Glomerular endothelial cell (primary cell): ENCODE measurements at regions not wholly inside any gene's neighbourhood (a gene's known extent, or its start where the extent isn't known, plus 50 kb on each side); places are given as distances from the start of the nearest gene placed in this dataset.

ENCODE experiments used
- DNase-seq: peaks from one replicate; pipeline ENCODE4 v3.0.0-alpha.2; 2011; ENCODE audit warnings: low read depth, low spot score; ENCODE audit errors: extremely low read depth

DNA sequence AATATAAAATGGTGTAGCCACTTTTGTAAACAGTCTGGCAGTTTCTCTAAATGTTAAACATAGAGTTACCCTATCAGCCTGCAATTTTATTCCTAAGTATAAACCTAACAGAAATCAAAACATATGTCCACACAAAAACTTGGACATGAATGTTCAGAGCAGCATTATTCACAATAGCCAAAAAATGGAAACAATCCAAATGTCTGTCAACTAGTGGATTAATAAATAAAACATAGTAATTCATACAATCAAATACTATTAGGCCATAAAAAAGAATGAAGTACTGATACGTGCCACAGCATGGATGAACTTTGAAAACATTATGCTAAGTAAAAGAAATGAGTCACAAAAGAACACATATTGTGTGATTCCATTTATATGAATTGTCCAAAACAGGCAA lies 196.5 kb downstream of the NUAK1 start:
- no peak for DNase-seq

DNA sequence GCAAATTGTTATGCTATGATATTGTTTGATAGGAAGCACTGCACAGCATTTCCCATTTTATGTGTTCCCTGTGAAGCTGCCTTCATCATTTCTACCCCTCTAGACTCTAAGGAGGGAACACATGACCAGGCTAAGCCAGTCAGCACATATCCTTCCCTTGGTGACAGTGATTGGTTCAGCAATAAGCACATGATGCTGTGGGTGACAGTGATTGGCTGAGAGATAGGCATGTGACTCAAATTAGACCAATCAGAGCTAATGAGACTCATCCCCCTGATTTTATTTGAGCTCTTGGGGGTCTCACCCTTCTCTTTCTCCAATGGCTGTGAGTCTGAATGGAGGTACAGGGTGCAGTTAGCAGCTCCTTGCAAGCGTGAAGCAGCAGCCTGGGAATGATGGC lies 195.2 kb downstream of the NUAK1 start:
- no peak for DNase-seq

GRCh38 chr12:105944628-105945027 lies 194.1 kb downstream of the NUAK1 start:
- no peak for DNase-seq

DNA sequence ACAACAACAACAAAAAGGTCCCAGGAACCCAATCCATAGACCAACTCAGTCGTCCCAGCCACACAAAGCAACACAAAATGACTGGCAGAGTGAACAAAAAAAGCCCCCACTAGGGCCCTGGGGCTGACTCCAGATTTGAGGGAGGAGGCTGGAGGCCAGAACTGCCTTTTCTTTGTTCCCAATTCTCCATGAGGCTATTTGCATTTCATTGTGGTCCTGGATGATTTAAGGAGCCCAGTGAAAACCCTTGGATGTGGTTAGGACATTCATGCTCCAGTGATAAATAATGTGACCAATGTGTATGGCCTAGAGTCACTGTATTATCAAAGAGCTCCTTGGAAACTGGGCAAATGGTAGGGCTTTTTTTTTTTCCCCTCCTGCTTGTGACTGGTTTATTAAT lies 192.9 kb downstream of the NUAK1 start:
- DNase-seq: no peak

DNA sequence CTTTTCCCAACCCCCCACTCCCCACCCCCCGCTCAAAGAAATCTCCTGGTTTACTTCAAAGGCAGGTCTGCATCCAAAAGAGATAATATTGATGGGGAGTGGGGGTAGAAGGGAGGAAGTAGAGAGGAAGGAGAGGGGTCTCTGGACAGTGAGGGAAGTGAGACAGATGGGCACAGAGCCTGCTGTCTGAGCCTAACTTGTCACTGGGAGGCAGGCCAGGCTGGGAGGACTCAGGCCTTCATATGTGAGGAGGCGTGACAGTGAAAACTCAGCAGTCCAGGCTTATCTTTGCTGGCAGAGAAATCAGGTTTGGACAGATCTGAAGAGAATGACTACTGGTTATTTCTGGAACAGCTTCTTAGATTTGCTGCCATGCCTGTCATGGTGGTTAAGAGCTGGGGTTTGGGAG lies 192.3 kb downstream of the NUAK1 start:
- DNase-seq: no peak

DNA sequence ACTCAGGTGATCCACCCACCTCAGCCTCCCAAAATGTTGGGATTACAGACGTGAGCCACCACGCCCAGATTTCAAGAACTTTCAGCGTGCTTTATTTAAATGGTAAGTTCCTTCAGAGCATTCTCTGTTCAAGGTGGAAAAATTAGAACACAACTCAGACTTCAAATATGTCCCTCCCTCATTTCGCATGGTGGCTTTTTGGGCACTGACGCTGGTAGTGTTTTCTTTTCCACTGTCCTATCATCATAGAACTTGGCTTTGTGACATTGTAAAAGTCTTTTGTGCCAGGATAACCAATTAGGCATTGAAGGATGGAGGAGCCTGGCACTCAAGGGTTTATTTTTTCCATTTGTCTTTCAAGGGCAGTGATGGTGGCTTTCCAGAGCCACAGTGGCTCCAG lies 190.8 kb downstream of the NUAK1 start:
- DNase-seq: no peak

DNA sequence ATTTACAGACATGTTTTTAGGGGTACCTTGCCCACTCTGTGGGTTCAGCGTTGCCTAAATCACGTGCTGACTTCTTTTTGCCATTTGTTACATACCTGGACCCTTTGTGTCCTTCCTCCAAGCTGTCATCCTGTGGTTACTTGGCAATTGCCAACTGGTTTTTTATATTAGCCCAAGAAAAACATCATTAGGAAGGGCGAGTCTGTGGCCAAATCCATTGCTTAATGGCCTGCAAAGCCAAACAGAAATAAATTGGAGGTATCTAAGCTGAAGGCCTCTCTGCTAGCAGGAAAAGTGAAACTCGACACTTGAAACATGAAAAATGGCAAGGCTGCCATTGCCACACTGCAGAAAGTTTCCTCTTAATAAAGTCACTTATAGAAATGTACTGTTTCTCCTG lies 190.4 kb downstream of the NUAK1 start:
- DNase-seq: no peak

GRCh38 chr12:105949391-105949790 lies 189.4 kb downstream of the NUAK1 start:
- DNase-seq: no peak

DNA sequence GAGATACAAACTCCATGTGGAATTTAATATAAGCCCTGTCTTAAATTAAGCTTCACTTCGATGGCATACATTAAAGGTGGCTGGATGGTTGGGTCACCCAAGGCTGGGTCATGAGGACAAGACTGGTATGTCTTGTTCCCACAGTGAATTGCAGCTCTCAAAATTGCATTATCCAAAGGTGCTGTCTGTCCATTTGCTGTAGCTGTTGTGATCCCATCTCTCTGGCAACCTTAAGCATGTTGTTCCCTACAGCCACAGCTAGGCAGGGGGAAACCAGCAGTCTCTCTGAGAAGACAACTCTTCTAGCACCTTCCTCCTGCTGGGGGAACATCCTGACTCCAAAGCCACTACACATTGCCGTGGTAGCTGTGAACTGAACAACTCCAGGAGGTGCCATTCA lies 187.0 kb downstream of the NUAK1 start:
- DNase-seq: no peak

DNA sequence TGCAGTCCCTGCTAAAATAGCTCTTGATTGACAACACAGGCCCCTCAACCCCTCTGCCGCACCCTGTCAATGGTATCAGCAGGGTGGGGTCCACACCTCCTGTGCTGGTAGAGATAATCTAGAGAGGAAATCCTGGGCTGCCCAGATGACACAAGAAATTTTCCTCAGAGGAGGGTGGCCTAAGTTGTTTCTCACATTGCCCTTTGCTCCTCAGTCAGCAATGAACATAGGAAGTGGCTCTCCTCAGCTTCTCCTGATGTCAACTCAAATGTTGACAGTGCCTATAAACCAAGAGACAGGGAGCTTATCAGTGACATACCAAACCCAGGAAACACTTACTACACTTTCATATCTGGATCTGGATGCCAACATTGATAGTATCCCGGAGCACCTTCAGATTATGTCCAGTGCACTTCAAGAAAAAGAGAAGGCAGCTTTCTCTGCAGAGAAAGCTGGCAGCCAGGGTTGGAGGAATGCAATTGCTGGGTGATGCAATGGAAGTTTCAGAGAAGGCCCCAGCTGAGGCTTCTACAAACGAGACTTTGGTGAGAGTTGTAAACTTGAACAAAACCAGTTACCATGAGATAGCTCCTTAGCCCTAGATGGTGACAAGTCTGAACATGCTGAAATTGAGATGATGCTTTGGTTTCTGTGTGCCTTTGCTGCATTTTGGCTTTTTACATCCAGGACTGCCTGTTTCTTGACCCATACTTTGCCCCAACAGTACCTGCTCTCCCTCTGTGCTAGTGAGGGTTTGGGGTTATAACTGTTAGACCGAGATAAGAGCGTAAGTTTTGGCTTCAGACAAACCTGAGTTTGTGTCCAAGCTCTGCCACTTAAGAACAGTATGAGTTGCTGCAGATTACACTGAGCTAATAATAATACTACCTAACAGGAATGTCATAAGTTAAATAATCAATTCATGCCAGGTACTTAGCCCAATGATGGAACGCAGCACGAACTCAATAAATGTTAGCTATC lies 183.5 kb downstream of the NUAK1 start:
- no peak for DNase-seq

GRCh38 chr12:105955976-105956375 lies 182.8 kb downstream of the NUAK1 start:
- DNase-seq: no peak

GRCh38 chr12:105956662-105957457 lies 181.9 kb downstream of the NUAK1 start:
- DNase-seq: no peak

DNA sequence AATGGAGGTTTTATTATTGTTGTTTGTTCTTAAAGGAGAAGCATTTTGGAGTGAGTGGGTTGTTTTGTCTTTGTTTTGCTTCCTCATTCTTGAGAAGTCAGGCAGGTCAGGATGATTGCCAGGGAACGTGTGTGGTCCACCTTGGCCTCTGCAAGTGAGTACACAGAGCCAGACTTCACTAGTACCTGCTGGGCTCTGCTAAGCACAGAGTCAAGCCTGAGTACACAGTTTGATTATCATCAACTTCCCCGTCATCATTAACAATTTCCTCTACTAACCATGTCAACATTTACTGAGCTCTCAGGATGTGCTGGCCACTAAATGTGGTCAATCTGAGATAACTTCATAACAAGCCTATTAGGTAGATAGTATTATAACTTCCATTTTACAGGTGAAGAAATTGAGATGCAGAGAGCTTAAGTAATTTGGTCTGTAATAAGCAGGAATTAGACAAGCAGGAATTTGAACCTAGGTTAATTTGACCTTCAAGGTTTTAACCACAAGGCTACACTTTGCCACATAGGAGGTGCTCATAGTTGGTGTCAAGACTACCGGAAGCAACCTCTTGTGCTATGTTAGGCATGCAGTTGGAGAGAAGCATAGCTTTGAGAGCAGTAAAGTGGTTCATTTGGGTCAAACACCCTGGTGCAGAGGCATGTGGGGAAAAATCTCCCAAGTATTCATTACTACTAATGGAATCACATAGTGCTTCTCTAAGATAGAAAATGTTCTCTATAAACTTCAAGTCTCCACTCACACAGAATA lies 178.3 kb downstream of the NUAK1 start:
- peak; percentile 9 for DNase-seq

DNA sequence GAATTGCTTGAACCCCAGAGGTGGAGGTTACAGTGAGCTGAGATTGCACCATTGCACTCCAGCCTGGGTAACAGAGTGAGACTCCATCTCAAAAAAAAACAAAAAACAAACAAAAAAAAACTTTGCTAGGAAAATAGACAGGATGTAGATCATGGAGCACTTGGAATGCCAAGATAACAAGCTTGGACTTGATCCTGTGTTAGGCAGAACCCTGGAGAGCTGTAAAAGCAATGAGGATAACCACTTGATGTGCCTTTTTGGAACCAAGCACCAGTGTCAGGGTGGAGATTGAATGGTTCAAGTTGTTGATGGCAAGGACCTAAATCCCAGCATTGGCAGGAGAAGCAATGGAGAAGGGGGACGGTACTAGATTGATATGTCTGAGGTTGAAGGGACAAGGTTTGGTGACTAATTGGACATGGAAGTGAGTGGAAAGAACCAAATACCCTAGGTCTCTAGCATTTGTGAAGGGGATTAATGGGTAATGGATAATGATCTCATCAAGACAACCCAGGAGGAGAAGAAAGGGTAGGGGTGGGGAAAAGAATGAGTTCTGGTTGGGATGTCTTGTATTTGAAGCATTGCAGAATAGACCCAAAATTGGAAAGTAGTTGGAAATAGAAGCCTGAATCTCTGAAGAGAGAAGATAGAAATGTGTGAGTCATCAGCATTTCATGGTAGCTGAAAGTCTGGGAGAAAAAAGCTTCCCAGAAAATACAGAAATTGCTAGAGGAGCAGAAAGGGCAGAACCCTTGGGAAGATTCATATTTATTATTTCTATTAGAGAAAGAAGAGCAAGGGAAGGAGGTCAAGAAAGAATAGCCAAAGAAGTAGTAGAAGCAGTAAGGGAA lies 176.7 kb downstream of the NUAK1 start:
- DNase-seq: no peak

- no peak for DNase-seq
These were observed 171.5 kb downstream of the NUAK1 start for GRCh38 chr12:105967038-105967776.

- no peak for DNase-seq
These were observed 170.7 kb downstream of the NUAK1 start for GRCh38 chr12:105968025-105968424.

DNA sequence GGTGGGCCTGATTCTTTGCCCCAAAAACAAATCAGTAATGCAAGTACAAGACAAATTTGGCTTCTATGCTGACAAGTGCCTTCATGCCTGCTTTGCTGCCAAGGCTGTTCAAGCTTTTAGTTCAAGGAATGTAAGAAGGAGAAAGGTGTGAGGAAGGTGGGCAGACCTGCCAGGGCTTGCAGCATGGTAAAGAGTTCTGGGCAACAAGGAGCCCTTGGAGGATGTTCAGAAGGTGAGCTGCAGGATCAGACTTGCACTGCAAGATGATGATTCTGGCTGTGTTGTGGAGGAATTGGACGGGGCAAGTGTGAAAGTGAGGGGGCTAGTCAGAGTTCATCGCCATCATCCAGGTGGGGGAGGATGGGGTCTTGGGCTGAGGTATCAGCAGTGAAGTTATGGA lies 167.9 kb downstream of the NUAK1 start:
- no peak for DNase-seq

GRCh38 chr12:105974738-105975137 lies 164.0 kb downstream of the NUAK1 start:
- no peak for DNase-seq

DNA sequence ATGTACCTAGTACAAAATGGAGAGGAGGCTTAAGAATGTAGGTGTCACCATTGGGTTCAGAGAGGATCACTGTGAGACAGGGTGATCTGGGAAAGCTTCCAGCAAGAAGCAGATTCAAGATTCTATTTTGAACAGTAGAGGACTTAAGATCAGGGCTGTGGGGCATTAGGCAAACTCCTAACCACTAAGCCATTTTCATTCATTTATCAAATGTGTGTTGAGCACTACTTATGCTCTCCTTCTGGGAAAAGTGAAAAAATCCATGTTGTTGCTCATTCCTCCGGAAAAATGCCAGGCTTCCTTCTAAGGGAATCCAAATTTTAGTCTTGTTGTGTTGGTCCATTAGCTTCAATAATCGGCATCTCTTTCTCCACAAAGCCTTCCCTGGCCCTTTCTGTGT lies 163.4 kb downstream of the NUAK1 start:
- DNase-seq: no peak

DNA sequence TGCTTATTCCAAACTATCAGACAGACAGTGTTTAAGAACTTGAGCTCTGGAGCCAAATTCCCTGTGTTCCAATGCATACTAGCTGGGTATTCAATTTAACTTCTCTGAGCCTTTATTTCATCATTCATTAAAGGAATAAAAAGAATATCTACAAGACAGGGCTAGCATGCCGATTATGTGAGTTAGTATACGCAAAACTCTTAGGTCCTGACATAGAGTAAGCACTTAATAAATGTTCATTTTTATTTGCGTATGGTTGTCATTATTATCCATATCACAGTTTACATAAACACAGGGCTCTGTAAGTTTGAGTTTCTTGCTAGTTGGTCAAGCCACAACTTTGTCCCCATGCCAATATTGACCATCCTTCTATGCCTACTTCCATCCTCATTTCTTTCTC lies 161.5 kb downstream of the NUAK1 start:
- no peak for DNase-seq
